HG03558 (cell line): ENCODE measurements at regions not wholly inside any gene's neighbourhood (a gene's known extent, or its start where the extent isn't known, plus 50 kb on each side); places are given as distances from the start of the nearest gene placed in this dataset.
"Not testable (repeated sequence)": the region's sequence is repeated elsewhere in the genome, so short reads cannot be mapped to it uniquely, and the experiment has no call there.

Experiments
- ATAC-seq: cut with Tn5 transposase; IDR thresholded peaks from one replicate; pipeline ENCODE4 v1.9.1; 2021; ENCODE audit warnings: moderate number of reproducible peaks; ENCODE audit not compliant: unreplicated experiment; ENCODE audit errors: extremely low read depth

GRCh38 chr18:22687892-22688680, 245.0 kb upstream of the RBBP8 start:
- ATAC-seq = no peak

- ATAC-seq = no peak
Measured at GRCh38 chr18:22688877-22689496, 244.1 kb upstream of the RBBP8 start.

DNA sequence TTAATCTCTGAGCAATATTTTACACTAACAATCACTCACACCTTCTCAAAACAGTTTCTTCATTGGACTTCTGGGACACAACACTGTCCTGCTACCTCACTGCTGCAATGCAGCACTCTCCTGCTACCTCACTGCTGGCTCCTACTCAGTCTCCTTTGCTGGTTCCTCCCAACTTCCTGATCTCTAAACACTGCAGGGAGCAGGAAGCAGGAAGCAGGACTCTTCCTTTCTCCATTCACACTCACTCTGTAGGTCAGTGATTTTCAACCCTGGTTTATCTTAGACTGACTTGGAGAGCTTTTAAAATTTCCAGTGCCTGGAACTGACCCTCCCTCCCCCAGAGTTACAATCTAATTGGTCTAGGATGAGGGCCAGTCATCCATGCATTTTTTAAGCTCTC, 243.4 kb upstream of the RBBP8 start:
- no peak for ATAC-seq

- ATAC-seq = no peak
Measured at GRCh38 chr18:22690556-22690955, 242.6 kb upstream of the RBBP8 start.

DNA sequence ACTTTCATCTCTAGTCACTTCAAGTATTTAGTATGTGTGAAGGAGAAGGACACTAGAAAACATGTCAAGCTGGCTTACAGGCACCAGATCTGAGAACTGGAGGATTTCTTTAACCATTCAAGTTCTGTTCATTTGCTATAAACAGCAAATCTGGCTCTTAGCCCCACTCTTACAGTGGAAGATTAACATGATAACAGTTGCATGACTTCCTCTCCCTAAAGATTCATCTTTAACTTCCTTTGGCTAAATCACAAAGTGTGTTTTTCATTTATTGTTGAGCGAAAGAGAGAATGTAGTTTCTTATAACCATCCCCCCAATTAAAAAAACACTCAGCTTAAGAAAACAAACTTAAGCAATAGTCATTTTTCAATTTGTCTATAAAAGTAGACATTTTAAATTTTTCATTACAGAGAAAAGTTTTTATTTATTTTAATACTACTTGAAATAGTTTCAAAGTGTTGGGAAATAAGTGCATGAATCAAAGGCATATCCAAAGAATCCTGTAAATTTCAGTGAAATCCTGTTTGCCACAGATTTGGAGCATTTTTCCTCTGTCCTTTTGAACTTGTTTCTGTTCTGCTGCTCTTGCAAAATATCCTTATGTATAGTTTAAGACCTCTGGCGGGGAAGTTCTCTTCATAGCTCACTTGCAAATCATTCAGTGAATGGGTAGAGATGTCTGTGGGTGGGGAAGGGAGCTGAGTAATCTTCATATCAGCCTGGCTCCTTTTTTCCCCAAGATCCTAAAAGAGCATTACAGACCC, 241.0 kb upstream of the RBBP8 start:
- no peak for ATAC-seq

DNA sequence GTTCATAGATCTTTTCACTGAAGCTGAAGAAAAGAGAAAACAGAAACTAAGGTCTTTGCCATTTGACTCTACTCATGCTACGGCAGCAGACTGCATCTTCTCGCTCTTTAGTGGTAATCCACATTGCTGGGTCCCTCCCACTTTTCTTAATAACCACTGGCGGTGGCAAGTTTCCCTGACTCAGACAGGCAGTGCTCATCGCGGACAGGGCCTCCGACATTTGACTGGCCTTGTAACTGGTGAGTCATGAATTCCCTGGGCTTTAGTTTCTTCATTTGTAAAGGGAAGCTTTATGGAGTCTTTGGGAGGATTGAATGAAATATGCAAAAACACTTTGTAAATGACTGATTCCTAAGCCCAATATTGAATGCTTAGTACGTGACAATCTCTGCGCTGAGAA, 238.2 kb upstream of the RBBP8 start:
- ATAC-seq = no peak

DNA sequence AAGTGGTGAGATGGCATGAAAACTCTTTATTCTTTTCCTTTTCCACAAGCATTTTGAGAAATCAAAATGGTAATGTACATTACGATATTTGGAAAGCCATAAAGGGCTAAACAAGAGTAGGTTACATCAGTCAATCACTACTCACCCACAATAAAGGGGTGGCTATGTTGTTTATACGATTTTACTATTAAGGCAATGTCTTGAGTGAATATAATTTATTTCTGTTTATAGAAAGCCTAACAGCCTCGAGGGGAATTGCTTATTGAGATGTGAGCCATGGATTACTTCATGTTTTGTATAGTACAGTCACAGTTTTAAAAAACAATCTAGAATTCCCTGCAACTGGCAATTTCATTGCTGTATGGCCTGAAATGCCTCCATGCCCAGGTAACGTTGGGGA, 237.5 kb upstream of the RBBP8 start:
- no peak for ATAC-seq

GRCh38 chr18:22697561-22697960, 235.6 kb upstream of the RBBP8 start:
- no peak for ATAC-seq

DNA sequence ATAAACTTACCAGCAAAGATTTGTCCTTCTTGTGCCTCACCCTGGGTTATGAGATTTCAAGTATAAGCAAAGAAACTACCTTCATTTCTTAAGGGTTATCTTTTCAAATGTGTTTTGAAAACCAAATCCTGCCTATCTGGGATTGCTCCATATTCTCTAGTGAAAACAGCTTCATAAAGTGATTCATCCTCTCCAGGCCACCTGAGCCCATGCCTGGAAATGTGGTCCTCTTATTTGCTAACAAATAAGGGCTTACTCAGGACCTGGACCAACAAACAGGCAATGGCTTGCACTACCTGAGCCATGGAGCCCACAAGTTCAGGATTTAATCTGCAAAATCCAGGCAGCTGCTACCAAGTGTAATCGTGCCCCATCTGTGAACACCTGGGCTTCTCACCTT, 234.4 kb upstream of the RBBP8 start:
- ATAC-seq = no peak

DNA sequence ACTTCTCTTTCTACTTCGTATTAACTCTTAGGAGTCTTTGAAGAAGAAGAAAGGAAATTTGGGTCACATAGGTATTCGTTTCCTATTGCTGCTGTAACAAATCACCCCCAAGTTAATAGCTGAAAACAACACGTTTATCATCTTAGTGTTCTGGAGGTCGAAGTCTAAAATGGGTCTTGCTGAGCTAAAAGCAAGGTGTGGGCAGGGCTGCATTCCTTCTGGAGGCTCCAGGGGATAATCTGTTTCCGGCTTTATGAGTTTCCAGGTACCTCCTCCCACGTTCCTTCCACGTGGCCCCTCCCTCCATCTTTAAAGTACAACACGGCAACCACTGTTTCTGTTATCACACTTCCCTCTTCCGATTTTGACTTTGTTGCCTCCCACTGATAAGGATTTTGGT, 233.5 kb upstream of the RBBP8 start:
- no peak for ATAC-seq

GRCh38 chr18:22700920-22701319, 232.2 kb upstream of the RBBP8 start:
- ATAC-seq = no peak

DNA sequence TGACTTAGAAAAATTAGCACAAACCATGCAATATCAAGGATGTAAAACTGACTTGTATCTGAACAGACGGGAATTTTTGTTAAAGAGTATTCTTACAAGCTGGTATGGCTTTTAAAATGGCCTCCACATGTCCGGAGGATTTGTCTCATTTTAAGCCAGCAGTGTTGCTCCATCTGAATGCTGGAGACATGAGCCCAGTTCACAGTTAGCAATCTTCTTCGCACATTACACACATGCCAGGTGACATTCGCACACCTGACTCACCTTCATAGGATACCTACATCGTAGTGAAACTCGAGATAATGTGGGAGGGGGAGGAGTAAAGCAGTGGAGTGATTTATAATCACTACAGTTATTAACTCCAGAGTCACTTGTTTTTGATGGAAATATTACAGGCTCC, 231.8 kb upstream of the RBBP8 start:
- ATAC-seq = no peak

DNA sequence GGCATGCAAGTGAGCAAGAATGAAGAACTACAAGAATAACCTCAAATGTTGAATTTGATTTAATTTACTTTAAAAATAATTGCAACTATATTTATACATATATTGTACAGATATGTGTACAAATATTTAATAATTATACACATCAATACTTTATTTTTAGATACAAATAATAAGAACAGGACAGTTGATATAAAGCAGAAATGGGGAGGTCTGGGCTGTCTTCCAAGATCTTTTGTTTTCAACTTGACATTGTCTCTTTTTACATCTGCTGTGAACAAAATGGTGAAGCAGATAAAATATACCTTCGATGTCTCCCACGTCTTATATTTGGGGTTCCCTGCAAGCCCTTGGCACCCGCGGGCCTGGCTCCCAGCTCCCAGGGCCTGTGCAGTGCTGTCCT, 231.3 kb upstream of the RBBP8 start:
- no peak for ATAC-seq

DNA sequence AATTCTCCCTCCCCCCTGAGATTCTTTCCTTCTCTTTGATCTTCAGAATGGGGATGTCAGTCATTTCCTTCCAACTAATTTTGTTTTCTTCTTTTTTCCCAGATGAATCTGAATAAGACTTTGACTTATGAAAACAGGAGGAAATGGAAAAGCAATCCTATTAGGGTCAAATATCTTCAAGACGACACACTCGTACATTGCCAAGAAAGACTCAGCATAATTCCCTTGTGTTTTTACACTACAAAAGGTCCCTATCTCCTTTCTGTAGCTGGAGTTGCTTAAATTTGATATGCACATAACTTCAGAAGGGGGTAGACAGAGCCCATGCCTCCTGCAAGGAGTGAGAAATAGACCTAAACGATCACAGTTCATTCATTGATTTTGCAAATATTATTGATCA, 230.3 kb upstream of the RBBP8 start:
- no peak for ATAC-seq

DNA sequence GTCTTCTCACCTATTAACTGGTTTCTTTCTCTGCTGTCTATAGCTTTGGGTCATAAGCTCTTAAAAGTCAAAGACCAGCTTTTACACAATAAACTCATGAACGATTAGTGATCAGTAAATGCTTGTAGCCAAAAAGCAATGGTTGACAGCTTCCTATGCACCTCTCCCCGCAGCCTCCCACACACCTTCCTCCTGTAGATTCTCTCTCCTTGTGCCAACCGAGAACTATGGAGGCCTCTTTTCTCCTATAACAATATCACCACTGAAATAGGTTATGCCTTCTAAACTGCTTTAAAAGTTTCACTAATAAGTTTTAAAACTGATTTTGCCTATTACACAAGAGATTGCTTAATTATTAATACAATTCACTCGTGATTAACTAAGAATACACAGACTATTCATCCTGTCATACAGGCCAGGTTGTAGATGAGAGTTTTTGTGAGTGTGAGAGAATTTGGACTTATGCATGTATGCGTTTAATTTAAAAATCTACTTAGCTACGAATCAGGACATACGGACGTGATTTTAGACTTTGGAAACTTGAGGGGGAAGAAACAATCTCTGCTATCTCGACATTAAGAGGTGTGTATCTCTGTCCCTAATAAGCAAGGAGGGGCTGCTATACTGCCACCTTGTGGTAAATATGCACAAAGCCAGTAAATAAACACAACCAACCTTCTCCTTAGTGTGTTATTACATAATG, 229.1 kb upstream of the RBBP8 start:
- ATAC-seq = no peak

- ATAC-seq = no peak
Measured at GRCh38 chr18:22704586-22704918, 228.6 kb upstream of the RBBP8 start.

DNA sequence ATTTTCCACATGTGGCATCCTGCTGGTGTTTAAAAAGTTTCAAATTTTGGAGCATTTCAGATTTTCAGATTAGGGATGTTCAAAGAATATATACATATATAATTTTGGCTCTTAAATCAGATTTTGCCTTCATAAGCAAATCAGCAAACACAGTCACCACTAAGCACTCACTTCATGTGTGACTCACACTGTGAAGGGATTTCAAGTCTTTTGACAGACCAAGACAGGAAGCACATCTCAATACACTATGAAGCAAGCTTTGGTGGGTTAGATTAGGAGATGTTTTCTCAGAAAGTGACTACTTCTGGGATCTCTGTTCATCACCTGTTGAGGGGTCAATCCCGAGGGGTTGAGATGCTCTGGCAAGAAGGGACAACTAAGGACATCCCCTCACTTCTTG, 227.8 kb upstream of the RBBP8 start:
- no peak for ATAC-seq

DNA sequence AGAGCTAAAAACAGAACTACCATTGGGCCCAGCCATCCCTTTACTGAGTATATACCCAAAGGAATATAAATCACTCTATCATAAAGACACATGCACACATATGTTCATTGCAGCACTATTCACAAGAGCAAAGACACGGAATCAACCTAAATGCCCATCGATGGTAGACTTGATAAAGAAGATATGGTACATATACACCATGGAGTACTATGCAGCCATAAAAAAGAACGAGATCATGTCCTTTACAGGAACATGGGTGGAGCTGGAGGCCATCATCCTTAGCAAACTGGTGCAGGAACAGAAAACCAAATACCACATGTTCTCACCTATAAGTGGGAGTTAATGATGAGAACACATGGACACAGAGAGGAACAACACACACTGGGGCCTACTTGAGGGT, 227.1 kb upstream of the RBBP8 start:
- not testable (repeated sequence) for ATAC-seq

- no peak for ATAC-seq
Measured at GRCh38 chr18:22709288-22710060, 223.7 kb upstream of the RBBP8 start.

DNA sequence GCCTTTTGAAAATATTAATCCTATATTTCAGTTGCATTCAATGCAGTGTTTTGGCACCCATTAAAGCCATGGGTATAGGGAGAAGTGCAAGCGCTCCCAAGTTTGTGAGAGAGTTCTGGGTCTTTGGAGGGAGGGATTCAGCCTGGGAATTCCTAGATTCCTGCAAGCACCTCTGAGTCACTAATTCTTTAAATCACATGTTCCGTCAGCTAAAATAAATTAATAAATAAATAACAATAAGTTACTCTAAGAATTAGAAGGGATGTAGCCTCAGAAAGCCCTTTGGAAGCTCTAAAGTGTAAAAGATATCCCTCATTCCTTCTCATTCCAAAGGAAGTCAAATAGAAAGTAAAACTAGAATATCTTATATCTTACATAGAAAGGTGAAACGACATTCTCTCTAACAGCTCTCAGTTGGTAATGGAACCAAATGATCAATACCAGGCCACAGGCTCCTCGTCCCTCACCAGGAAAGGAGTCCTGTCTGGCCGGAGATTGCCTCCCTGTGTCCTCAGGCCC, 222.4 kb upstream of the RBBP8 start:
- ATAC-seq = no peak
